GM18502 (cell line): ENCODE measurements at regions not wholly inside any gene's neighbourhood (a gene's known extent, or its start where the extent isn't known, plus 50 kb on each side); places are given as distances from the start of the nearest gene placed in this dataset.
"Not testable (repeated sequence)": the region's sequence is repeated elsewhere in the genome, so short reads cannot be mapped to it uniquely, and the experiment has no call there.

Source experiments
- ATAC-seq: cut with Tn5 transposase; IDR thresholded peaks from one replicate; pipeline ENCODE4 v1.9.1; 2021; ENCODE audit warnings: mild to moderate bottlenecking; ENCODE audit not compliant: unreplicated experiment, poor library complexity

- ATAC-seq = no peak
Measured at GRCh38 chr20:50434321-50434652, 75.9 kb upstream of the PTPN1 start.

GRCh38 chr20:50434653-50435396, 75.4 kb upstream of the PTPN1 start:
- no peak for ATAC-seq

- ATAC-seq = no peak
Measured at GRCh38 chr20:50435397-50436051, 74.7 kb upstream of the PTPN1 start.

DNA sequence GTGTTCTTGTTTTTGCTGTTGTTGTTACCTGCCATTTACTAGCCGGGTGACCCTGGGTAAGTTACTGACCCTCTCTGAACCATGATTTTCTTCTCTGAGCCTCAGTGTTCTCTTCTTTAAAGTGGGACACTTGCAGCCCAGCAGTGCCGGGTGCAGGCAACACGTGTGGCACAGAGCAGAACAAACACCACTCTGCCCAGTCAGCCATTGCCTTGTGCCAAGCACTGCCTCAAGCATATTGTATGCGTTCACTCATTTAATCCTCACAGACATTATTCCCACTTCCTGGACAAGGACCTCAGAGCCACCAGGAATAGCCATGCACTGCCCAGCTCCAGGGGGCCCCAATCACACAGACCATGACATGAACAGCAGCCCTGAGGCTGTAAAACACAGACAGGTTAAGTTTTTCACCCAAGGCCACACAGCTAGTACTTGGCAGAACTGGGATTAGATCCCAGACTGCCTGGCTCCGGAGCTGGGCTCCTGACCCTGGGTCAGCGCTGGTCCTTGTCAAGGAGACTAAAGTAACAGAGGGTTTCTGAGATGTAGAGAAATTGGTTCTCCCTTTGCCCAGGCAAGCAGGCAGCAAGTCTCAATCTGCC, 74.0 kb upstream of the PTPN1 start:
- no peak for ATAC-seq

DNA sequence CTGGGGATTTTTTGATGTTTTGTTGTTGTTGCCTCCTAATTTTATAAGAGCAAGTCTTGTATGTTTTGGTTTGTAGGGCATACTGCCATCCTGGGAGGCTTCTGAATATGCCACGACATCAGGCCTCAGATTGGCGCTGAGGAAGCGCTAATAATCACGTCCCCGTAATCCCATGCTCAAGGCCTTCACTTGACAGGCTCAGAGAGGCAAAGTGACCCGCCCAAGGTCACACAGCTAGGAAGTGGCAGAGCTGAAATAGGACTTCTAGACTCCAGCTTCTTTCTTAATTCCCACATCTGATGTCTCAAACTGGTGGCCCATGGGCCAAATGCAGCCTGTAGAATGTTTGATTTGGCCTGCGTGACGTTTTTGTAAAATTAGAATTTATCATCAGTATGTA, 73.5 kb upstream of the PTPN1 start:
- no peak for ATAC-seq

GRCh38 chr20:50438986-50439407, 71.2 kb upstream of the PTPN1 start:
- no peak for ATAC-seq

- ATAC-seq = no peak
Measured at GRCh38 chr20:50439539-50440453, 70.4 kb upstream of the PTPN1 start.

DNA sequence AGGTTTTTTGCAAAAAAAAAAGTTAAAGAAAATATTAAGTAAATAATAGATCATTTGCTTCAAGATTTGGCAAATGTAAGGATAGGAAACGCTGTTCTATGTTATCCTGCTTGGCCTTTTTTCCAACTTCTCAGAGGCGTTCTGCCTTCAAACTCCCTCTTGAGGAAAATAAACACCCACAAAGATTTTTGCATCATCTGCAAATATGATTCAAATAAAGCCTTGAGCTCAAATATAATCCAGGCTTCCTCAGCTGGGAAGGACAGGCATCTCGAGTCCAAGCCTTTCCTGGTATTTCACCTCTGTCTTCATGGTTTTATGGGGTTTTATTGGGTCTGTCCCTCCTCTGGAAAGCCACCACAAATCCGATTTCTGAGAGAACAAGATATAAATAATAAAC, 67.7 kb upstream of the PTPN1 start:
- no peak for ATAC-seq

GRCh38 chr20:50445354-50446151, 64.6 kb upstream of the PTPN1 start:
- no peak for ATAC-seq

DNA sequence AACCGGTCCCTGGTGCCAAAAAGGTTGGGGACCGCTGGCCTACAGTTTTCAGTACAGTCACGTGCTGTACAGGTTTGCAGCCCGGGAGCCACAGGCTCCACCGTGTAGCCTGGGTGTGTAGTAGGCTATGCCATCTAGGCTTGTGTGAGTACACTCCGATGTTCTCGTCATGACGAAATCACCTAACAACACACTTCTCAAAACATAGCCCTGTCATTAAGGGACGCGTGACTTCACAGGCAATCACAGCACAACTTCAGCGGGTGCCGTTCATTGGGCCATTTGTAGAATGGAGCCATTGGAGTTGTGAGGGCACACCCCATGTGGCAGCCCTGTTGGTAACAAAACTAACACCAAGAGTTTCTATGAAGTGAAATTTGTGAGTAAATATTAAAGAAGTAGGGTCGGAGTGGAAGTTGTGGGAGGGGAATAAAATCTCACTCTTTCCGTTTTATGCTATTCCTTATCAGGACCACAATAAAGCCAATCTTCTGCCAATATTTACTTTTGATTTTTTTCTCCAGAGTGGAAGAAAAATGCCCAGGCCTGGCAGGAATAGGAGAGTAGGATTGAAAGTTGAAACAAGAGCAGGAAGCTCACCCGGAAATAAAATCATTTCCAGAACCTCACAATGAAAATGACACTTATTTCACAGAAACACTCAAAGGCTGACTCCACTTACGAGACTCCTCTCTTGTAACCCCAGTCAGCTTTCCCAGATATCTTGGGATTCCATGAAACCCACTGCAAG, 63.7 kb upstream of the PTPN1 start:
- ATAC-seq = no peak

- ATAC-seq = no peak
Measured at GRCh38 chr20:50447102-50447804, 62.9 kb upstream of the PTPN1 start.

GRCh38 chr20:50447817-50448216, 62.4 kb upstream of the PTPN1 start:
- ATAC-seq = no peak

- not testable (repeated sequence) for ATAC-seq
Measured at GRCh38 chr20:50448625-50449403, 61.4 kb upstream of the PTPN1 start.

DNA sequence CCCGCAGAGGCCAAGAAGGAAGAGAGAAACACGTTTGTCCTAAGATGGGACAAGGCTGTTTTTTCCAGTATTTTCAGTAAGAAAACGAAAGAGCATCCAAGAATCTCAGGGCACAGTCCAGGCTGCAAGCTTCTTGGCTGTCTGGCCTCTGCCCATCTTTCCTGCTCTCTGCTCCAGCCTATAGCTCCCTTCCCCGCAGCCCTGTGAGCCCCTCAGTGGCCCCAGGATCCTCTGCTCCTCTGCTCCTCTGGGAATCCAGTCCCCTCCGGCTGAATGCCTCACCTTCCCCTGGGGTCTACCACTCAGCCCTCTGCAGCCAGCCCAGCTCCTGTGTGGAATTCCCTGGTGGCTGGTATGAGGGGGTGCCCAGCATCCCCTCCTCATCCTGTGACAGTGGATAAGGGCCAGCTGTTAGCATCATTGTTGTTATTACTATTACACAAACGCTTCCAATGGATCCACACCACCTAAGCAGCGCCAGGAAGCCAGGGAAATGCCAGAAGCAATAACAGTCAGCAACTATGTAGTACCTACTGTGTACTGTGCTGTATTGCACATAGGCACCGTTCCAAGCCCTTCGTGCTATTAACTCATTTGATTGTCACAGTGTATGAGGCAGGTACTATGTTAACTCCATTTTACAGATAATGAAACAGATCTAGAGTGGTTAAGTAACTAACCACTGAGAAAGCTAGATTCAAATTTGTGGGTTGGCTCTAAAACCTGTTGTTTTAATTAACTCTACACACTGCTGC, 60.3 kb upstream of the PTPN1 start:
- peak; percentile 70 for ATAC-seq

DNA sequence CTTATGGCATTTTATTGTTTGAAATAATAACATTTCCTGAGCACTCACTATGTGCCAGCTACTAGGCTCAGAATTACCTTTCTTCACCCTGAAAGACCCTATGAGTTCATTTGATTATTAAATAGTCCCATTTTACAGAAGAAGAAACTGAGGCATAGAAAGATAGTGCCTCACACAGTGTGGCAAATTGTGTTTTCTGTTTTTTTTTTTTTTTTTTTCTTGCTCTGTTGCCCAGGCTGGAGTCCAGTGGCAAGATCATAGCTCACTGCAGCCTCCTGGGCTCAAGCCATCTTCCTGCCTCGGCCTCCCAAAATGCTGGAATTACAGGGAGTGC, 59.7 kb upstream of the PTPN1 start:
- ATAC-seq = no peak

GRCh38 chr20:50450881-50451752, 59.1 kb upstream of the PTPN1 start:
- peak; percentile 82 for ATAC-seq
